ENCODE measurements at regions not wholly inside any gene's neighbourhood (a gene's known extent, or its start where the extent isn't known, plus 50 kb on each side); places are given as distances from the start of the nearest gene placed in this dataset.

DNA sequence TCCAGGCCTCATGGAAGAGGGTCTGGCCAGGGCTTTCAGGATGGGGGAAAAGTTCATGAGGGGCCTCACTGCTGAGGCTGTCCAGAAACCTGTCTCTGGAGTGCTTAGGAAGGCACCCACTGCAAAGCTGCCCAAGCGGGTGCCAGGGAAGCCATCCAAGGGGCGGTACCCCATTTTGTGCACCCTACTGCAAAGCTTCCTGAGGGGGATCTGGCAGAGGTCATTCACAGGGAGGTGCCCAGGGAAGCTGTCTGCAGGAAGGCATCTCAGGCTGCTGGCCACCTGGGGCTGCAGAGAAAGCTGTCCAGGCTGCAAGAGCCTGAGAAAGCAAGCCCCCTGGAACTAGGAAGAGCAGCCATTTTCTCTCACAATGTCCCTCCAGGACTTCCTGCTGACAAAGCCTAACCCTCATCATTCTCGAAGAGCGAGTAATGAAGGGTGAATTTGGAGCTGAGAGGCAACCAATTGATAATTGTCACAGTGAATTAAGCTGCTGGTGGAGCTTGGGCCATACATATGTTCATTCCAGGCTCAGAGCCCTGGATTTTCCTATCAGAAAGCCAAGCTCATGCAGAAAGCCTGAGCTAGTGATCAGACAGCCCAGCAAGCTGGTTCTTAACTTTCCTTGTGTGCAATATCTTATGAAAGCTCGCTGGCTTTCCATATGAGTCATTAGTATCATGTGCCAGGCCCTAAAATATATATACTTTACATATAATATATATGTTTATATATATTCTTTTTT lies 62.2 kb upstream of the SLC22A16 start:
- Histone ChIP-seq H2AFZ (ENCODE audit: low read length) (peak overlapping the region; percentile 77; the same call in 1 of the 2 replicates), H2BK20ac (ENCODE audit: low read length) (no peak overlapping the region), H3K23me2 (ENCODE audit: low read depth, low read length) (no peaks in the 10 kb centered on the region), H3K27ac (ENCODE audit: low read depth, low read length) (no peak overlapping the region), H3K79me2 (ENCODE audit: control insufficient read depth in 1 of 2, insufficient read depth in 2 of 2, low read length in 2 of 2) (no peaks in the 10 kb centered on the region), H2BK5ac (ENCODE audit: low read depth, low read length) (no peak overlapping the region), H3K4ac (replicated peaks; ENCODE audit: insufficient read length, low read depth, low read length) (no peak overlapping the region), H2AK5ac (ENCODE audit: low read depth, low read length) (no peak overlapping the region), H3K9me3 (ENCODE audit: insufficient read depth in 2 of 2, low read depth in 1 of 2, low read length in 1 of 2) (peaks cover 7 to 11% of the 10 kb centered on the region in 2 experiments), H3K9ac (replicated peaks in 1 of 4; ENCODE audit: extremely low read depth in 1 of 4, low read depth in 3 of 4, low read length in 3 of 4) (no peak overlapping the region), H3K36me3 (ENCODE audit: control insufficient read depth in 2 of 4, insufficient read depth in 4 of 4, low read length in 3 of 4) (no peaks in the 10 kb centered on the region), H4K91ac (replicated peaks; ENCODE audit: insufficient read length, low read length) (no peak overlapping the region), H3K14ac (ENCODE audit: insufficient read length) (no peak overlapping the region), H3K27me3 (replicated peaks in 1 of 4; ENCODE audit: control insufficient read depth in 3 of 4, extremely low read depth in 1 of 4, insufficient read depth in 3 of 4, low read length in 3 of 4) (no peaks in the 10 kb centered on the region; a peak in 1 of 7 replicates), H3K4me1 (replicated peaks in 1 of 4; ENCODE audit: control insufficient read depth in 3 of 4, insufficient read depth in 4 of 4, low read length in 3 of 4) (no peaks in the 10 kb centered on the region), H3K4me2 (ENCODE audit: insufficient read depth in 1 of 2, low read depth in 2 of 2, low read length in 2 of 2) (no peak overlapping the region), H4K20me1 (replicated peaks in 1 of 2; ENCODE audit: control insufficient read depth in 1 of 2, insufficient read depth in 2 of 2, low read length in 2 of 2) (no peaks in the 10 kb centered on the region), H3K18ac (ENCODE audit: extremely low read depth, low read length) (no peak overlapping the region), H2BK12ac (ENCODE audit: low read depth, low read length) (no peak overlapping the region), H3K4me3 (ENCODE audit: extremely low read depth in 1 of 4, insufficient read depth in 2 of 4, low read depth in 3 of 4, low read length in 4 of 4) (no peak overlapping the region), H3K79me1 (ENCODE audit: low read depth, low read length) (no peaks in the 10 kb centered on the region), H2BK120ac (replicated peaks; ENCODE audit: low read depth, low read length) (no peak overlapping the region), H3K23ac (ENCODE audit: insufficient read length) (no peak overlapping the region), H2BK15ac (ENCODE audit: low read length) (no peak overlapping the region), H4K8ac (ENCODE audit: extremely low read depth, insufficient read depth, low read length) (peak overlapping the region; percentile 39; the same call in 1 of the 2 replicates), H4K5ac (ENCODE audit: insufficient read length, low read depth, low read length) (no peak overlapping the region), H3K56ac (replicated peaks; ENCODE audit: insufficient read length, low read depth, low read length) (no peak overlapping the region)
- ChIA-PET CTCF (ENCODE audit: partially characterized antibody) (interaction anchor here (0.6 to 2.1 kb wide), 6 partner anchors 9 to 377 kb away, joined by 3 to 11 read pairs (median 4); no protein-coding TSS in a partner anchor), POLR2A (ENCODE audit: partially characterized antibody) (interaction anchor here (1.4 kb wide), 2 partner anchors 277 to 336 kb away, joined by 3 to 4 read pairs; partner anchors contain the start of genes AMD1 and CDK19)
- peak in 1 of 2 experiments; percentile 39 for DNase-seq (ENCODE audit: low read depth in 1 of 2, low spot score in 2 of 2)
- no peak for FAIRE-seq
- WGBS, 2 experiments (ENCODE audit: extremely low coverage in 1 of 2, insufficient coverage in 1 of 2, insufficient read length in 1 of 2, insufficient replicate concordance in 2 of 2, low coverage in 1 of 2, low lambda C conversion rate in 2 of 2, missing lambda C conversion rate in 1 of 2): 83% methylated on average over 5 of the region's 5 CpGs; no CpG with 5 or more reads in 1 of the 2 experiments
- no peak for TF ChIP-seq JUND (IDR thresholded peaks at IDR 0.05; ENCODE audit: low read length)
- TF ChIP-seq YY1 (IDR thresholded peaks at IDR 0.05; ENCODE audit: low read depth, low read length): 0 out of 2 replicates have a peak, but pooled peaks have one; percentile 46

Data from H1 (cell line).